ENCODE measurements at regions not wholly inside any gene's neighbourhood (a gene's known extent, or its start where the extent isn't known, plus 50 kb on each side); places are given as distances from the start of the nearest gene placed in this dataset.

DNA sequence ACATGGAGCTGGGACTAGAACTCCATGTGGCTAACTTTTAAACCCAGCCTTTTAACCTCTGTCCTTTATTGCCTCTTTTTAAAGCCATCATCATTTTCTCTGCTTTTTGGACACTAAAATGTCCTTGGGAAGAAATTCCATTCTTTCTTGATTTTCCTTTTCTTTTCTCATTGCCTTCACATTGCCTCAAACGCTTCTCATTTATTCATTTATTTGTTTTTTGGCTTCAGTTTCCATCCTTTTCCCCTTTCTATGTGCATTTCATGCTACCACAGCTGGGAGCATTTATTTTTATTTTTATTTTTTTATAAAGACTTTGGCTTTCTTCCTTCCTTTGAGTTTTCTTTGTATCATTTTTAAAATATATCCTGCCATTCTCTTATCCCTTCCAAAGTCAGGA, 212.2 kb downstream of the DACT1 start:
- peaks cover 6 to 8% of the 10 kb centered on the region in 2 experiments for H3K4me1 Mint-ChIP-seq
- H2BK15ac ChIP-seq (ENCODE audit: low read depth, low read length): no peak overlapping the region
- TF ChIP-seq CTCF (conservative IDR thresholded peaks at IDR 0.05): no peak
- H3K27me3 Mint-ChIP-seq (ENCODE audit: low read depth): no peaks in the 10 kb centered on the region; the same call in 1 of the 2 replicates
- no peak overlapping the region for H4K91ac ChIP-seq (ENCODE audit: insufficient read length, low read depth, low read length)
- H3K36me3 Mint-ChIP-seq (ENCODE audit: insufficient read depth in 1 of 3, low read depth in 3 of 3): no peaks in the 10 kb centered on the region
- no peak overlapping the region for H3K4ac ChIP-seq (ENCODE audit: low read depth, low read length)
- no peak for DNase-seq
- no peak overlapping the region for H3T11ph ChIP-seq (ENCODE audit: low read length)
- H3K79me1 ChIP-seq (ENCODE audit: insufficient read depth, low read depth, low read length, poor library complexity, severe bottlenecking): no peaks in the 10 kb centered on the region
- H3K14ac ChIP-seq (ENCODE audit: insufficient read depth, low read length): no peak overlapping the region
- no peaks in the 10 kb centered on the region for H3K9me3 Mint-ChIP-seq
- no peaks in the 10 kb centered on the region for H3K79me2 ChIP-seq (ENCODE audit: insufficient read depth, low read length)
- H4K5ac ChIP-seq (ENCODE audit: insufficient read length, low read depth, low read length): no peak overlapping the region
- no CpG with 5 or more reads among the region's 1 CpG for WGBS (ENCODE audit: extremely low coverage, insufficient read length, low lambda C conversion rate)
- H2BK12ac ChIP-seq (ENCODE audit: insufficient read length, low read depth, low read length): no peak overlapping the region
- H3K27me3 ChIP-seq (ENCODE audit: insufficient read depth, low read length): no peaks in the 10 kb centered on the region
- H3K9ac ChIP-seq (ENCODE audit: extremely low read depth, insufficient read length, low read length): no peak overlapping the region
- H2BK20ac ChIP-seq (ENCODE audit: low read depth, low read length, poor library complexity, severe bottlenecking): no peak overlapping the region
- no peak overlapping the region for H3K27ac ChIP-seq (ENCODE audit: insufficient read length, low read depth, low read length)
- H2BK5ac ChIP-seq (ENCODE audit: insufficient read length, low read length): no peak overlapping the region
- H2AFZ ChIP-seq (ENCODE audit: low read length): no peak overlapping the region
- no peak overlapping the region for H2AK5ac ChIP-seq (ENCODE audit: insufficient read length, low read length)
- H4K8ac ChIP-seq (replicated peaks; ENCODE audit: insufficient read length, low read depth, low read length): no peak overlapping the region
- H4K20me1 ChIP-seq (ENCODE audit: control insufficient read depth, insufficient read depth, insufficient read length): no peaks in the 10 kb centered on the region
- H3K4me2 ChIP-seq (ENCODE audit: insufficient read depth, insufficient read length, low read length): no peak overlapping the region
- no peak overlapping the region for H3K27ac Mint-ChIP-seq
- no peak overlapping the region for H3K56ac ChIP-seq (ENCODE audit: insufficient read length, low read depth, low read length)
- H3K4me3 Mint-ChIP-seq: no peak overlapping the region
- no peak overlapping the region for H3K18ac ChIP-seq (ENCODE audit: insufficient read length, low read depth, low read length)
- H3K23ac ChIP-seq (ENCODE audit: insufficient read length, low read depth, low read length): no peak overlapping the region
- no peak overlapping the region for H2BK120ac ChIP-seq (ENCODE audit: low read depth, low read length, poor library complexity, severe bottlenecking)
- no peaks in the 10 kb centered on the region for H3K9me3 ChIP-seq (ENCODE audit: control insufficient read depth, low read depth, low read length)
- no peaks in the 10 kb centered on the region for H3K4me1 ChIP-seq (ENCODE audit: insufficient read depth, low read length)
- H3K23me2 ChIP-seq (ENCODE audit: insufficient read length, low read depth, low read length, poor library complexity, severe bottlenecking): no peaks in the 10 kb centered on the region
